Coronary artery (tissue), 2 donors: ENCODE measurements at regions not wholly inside any gene's neighbourhood (a gene's known extent, or its start where the extent isn't known, plus 50 kb on each side); places are given as distances from the start of the nearest gene placed in this dataset.

Experiments
- DNase-seq: peaks from one replicate; pipeline ENCODE4 v3.0.0-alpha.2; 2017; ENCODE audit warnings: low spot score
- H3K27ac ChIP-seq, 2 donors: fragments of 200-600 bp; sonication (generic); one replicate each; pipeline ENCODE4 v1.5.1; 2016 to 2019
- H3K4me3 ChIP-seq: fragments of 200-600 bp; sonication (generic); 2 replicates; pipeline ENCODE4 v1.5.1; 2016; ENCODE audit warnings: mild to moderate bottlenecking, moderate library complexity
- TF ChIP-seq, protein P1 (sequence below): fragments of 200-600 bp; sonication (generic); IDR thresholded peaks from one replicate; pipeline ENCODE4 v1.5.1; 2019; ENCODE audit warnings: antibody characterized with exemption

DNA sequence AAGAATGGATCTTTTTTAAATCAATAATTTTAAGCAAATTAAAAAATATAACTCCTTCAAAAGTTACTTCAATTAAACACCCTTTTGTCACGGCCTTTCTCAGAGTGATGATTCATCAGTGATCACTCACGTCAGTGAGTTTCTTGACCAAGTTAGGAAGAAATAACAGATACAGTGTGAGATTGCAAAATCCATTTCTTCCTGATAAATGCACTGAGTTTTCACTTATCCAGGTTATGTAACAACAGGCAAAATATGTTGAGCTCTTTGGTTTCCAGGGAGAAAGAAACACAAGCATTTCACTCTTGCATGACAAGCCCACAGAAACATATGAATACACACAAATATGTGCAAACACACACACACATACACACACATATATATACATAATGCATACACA, 195.9 kb upstream of the CYRIA start:
- TF ChIP-seq, protein P1, sequence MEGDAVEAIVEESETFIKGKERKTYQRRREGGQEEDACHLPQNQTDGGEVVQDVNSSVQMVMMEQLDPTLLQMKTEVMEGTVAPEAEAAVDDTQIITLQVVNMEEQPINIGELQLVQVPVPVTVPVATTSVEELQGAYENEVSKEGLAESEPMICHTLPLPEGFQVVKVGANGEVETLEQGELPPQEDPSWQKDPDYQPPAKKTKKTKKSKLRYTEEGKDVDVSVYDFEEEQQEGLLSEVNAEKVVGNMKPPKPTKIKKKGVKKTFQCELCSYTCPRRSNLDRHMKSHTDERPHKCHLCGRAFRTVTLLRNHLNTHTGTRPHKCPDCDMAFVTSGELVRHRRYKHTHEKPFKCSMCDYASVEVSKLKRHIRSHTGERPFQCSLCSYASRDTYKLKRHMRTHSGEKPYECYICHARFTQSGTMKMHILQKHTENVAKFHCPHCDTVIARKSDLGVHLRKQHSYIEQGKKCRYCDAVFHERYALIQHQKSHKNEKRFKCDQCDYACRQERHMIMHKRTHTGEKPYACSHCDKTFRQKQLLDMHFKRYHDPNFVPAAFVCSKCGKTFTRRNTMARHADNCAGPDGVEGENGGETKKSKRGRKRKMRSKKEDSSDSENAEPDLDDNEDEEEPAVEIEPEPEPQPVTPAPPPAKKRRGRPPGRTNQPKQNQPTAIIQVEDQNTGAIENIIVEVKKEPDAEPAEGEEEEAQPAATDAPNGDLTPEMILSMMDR: no peak
- Histone ChIP-seq H3K27ac (no peak overlapping the region), H3K4me3 (no peak overlapping the region)
- no peak for DNase-seq

DNA sequence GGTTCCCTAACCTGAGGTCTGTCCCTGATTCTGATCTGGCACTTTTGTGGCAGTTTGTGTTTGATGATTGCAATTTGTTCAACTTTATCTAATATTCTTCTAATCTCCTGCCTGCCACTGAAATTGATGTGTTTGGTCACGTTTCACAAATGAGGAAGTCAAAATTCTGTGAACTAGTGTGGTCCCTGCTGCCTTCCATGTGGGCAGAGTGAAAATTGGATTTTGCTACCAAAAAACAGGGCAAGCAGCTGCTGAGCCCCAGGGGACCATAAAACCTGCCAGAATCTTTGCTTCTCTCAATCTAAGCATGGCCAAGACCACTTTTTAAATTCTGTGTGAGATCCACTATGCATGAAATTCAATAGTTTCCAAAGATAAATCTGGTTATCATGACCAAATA, 195.5 kb upstream of the CYRIA start:
- no peak overlapping the region for H3K4me3 ChIP-seq
- H3K27ac ChIP-seq: no peak overlapping the region
- no peak for DNase-seq
- TF ChIP-seq, protein P1: no peak

DNA sequence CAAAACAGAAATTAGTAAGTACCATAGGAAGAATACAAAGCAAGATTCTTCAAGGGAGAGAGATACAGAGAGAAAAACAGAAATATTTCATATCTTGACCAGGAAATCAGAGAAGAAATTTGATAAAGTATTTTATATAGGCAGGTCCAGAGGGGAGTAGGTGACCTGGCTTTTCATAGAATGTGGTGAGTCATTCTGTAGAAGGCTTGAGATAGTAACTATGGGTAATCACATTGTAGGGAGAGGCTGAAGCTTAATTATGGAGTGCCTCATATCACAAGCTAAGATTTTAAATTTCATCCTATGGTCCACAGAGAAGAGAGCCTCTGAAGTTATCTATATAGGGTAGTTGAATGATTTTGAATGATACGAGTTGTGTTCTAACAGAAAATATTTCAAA, 195.0 kb upstream of the CYRIA start:
- no peak overlapping the region for H3K27ac ChIP-seq
- H3K4me3 ChIP-seq: no peak overlapping the region
- TF ChIP-seq, protein P1: no peak
- DNase-seq: no peak

DNA sequence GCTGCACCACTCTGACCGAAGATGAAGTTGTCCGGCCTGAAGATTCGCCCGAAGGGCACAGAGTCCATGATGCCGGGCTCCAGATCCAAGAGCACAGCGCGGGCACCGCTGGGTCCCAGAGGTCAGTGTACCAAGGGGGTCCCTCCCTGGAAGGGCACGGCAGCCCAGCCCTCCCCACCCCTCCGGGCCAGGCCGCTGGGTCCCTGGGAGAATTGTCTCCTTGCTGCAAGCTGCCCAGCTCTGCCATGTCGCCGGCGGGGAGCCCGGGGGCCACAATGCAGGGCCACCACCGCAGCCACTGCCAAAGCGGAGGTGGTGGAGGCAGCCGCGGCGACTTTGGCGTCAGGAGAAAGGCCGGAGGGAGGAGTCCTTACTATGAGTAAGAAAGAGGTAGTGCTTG, 189.5 kb upstream of the CYRIA start:
- DNase-seq: no peak
- TF ChIP-seq, protein P1: no peak
- H3K4me3 ChIP-seq: no peak overlapping the region
- H3K27ac ChIP-seq: no peak overlapping the region

DNA sequence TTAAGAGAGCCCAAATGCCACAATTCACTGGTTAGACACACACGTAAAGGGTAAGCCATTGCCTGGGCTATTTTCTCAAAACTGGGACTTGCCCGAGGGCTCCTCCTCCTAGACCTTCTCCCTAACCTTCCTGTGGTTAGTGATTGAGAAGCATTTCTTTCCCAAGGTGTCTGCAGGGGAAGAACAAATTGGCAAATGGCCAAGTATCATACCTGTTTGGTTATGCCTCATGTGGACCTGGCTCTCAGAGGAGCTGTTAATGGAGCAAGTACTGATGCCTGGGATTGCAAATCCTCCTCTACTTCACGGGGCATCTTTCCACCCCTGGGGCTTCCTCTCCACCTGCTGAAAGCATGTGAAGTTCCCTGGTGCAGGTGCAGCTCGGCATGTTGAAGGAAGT, 187.5 kb upstream of the CYRIA start:
- DNase-seq: no peak
- H3K4me3 ChIP-seq: no peak overlapping the region
- TF ChIP-seq, protein P1: no peak

DNA sequence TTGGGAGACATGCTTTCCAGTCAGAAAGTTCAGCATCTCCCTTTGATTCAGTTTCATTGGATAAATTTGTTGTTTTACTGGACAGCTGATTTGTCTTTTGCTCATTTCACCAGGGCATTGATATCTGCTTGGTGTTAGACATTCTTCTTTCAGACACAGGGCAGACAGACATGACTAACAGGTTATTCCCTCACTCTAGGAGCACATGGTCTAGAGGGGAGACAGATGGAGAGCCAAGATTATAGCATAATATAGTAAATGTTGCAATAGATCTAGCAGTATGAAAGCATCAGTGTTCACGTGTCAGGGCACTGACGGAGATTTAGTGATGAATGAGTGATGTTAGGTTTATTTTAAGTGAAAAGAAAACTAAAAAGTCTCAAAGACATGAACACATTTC, 187.0 kb upstream of the CYRIA start:
- DNase-seq: no peak
- TF ChIP-seq, protein P1: no peak
- Histone ChIP-seq H3K27ac (no peak overlapping the region), H3K4me3 (no peak overlapping the region)

More for the DNA sequence above, 187.5 kb upstream of the CYRIA start:
- no peak overlapping the region for H3K27ac ChIP-seq

DNA sequence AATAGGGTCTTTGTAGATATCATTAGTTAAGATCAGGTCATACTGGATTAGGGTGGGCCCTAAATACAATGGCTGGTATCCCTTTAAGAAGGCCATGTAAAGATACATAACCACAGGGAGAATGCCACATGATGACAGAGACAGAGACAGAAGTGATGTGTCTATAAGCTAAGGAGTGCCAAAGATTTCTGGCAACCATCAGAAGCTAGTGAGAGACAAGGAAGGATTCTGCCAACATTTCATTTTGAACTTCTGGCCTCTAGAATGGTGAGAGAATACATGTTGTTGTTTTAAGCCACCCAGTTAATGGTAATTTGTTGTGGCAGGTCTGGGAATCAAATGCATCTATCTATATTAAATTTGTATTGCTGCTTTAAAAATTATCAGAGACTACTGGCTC, 185.5 kb upstream of the CYRIA start:
- H3K4me3 ChIP-seq: no peak overlapping the region
- DNase-seq: no peak

More for the DNA sequence above, 185.5 kb upstream of the CYRIA start:
- H3K27ac ChIP-seq: no peak overlapping the region
- TF ChIP-seq, protein P1: no peak
